NCI-H82 (cell line): ENCODE measurements at regions not wholly inside any gene's neighbourhood (a gene's known extent, or its start where the extent isn't known, plus 50 kb on each side); places are given as distances from the start of the nearest gene placed in this dataset.
"Not testable (repeated sequence)": the region's sequence is repeated elsewhere in the genome, so short reads cannot be mapped to it uniquely, and the experiment has no call there.

Source experiments
- DNase-seq: peaks from one replicate; lab custom pipeline; 2025; lab: John Stamatoyannopoulos, UW

DNA sequence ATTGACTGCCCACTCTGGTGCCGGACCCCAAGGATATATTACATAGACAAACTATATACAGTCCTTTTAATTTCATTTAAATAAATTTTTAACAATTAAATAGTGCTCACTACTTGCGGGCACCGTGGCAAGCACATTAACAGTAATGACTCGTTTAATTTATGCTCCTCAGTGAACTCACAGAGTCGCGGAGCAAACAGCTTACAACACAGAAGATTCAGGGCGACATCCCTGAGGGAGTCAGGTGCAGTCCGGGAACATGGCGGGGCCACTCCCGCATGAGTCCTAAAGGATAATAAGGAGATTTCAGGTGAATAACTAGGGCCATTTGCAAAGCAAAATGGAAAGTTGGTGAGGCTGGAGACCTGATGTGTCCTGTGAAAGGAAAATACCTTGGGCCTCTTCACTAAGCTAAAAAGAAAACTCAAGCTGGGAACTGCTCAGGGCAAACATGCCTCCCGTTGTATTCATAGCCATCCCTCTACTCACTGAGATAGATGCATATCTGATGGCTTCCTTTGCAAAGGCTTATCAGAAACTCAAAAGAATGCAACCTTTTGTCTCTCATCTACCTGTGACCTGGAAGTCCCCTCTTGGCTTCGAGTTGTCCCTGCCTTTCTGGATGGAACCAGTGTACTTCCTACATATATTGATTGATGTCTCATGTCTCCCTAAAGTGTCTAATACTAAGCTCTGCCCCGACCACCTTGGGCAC lies 125.6 kb downstream of the KLF6 start:
- no peak for DNase-seq

GRCh38 chr10:3658766-3659165 lies 126.2 kb downstream of the KLF6 start:
- no peak for DNase-seq

- no peak for DNase-seq
Measured at GRCh38 chr10:3656214-3656613, 128.8 kb downstream of the KLF6 start.

GRCh38 chr10:3655528-3655927 lies 129.5 kb downstream of the KLF6 start:
- no peak for DNase-seq

DNA sequence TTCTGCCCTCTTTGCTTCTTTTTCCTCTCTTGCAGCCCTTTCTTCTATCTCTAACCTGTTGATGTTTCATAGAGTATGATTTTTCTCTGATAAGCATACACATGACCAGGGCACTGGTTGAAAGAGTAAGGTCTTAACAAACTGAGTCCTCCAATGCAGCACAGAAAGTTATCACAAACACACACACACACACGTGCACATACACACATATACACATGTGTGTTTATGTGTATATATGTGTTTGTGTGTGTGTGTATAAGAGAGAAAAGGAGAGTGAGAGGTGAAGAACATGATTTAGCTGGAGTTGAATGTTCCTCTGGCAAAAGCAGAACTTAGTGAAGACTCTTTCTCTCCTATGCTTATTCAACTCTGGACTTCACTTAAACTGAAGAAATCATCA lies 130.0 kb downstream of the KLF6 start:
- DNase-seq = no peak

DNA sequence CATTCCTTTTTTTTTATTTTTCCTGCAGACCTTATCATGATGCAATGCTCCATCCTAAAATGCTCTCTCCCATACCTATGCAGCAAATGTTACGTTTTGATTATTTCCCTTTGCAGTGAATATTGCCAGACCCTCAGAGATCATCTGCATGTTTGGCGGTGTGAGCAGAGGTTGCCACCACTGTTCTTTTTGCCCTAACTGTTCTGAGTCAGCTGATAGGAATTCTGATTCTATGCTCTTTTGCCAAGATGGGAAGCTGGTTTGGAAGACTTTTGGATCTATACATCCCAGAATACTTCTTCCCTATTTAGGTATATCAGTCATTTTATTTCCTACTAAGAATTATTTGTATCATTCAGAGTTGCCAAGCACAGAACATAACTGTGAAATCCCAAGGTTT lies 130.5 kb downstream of the KLF6 start:
- DNase-seq = no peak

DNA sequence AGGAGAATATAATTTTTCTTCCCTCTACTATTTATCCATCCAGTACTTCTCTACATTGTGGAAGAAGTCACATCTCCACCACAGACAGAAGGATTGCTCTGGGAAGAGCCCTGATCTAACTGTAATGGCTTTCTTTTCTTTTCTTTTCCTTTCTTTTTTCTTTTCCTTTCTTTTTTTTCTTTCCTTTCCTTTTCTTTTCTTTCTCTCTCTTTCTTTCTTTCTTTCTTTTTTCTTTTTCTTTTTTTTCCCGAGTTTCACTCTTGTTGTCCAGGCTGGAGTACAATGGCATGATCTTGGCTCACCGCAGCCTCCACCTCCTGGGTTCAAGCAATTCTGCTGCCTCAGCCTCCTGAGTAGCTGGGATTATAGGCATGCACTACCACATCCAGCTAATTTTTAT lies 131.7 kb downstream of the KLF6 start:
- not testable (repeated sequence) for DNase-seq

DNA sequence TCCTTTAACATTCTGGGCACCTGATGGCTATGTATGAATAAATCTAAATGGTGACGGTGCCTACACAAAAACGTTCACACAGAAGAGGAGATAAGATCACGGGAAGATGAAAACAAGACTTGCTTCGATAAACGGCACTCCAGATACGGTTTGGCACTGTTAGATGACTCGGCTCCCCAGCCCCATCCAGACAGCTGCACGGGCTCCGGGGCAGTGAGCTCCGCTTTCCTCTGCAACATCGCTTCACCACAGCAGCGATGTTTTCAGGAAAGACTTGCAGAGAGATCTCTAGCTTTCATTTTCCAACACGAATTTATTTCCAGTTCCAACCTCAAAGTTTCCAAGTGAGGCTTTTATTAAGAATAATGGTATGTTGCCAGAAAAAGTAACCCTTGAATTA lies 132.1 kb downstream of the KLF6 start:
- DNase-seq = no peak

DNA sequence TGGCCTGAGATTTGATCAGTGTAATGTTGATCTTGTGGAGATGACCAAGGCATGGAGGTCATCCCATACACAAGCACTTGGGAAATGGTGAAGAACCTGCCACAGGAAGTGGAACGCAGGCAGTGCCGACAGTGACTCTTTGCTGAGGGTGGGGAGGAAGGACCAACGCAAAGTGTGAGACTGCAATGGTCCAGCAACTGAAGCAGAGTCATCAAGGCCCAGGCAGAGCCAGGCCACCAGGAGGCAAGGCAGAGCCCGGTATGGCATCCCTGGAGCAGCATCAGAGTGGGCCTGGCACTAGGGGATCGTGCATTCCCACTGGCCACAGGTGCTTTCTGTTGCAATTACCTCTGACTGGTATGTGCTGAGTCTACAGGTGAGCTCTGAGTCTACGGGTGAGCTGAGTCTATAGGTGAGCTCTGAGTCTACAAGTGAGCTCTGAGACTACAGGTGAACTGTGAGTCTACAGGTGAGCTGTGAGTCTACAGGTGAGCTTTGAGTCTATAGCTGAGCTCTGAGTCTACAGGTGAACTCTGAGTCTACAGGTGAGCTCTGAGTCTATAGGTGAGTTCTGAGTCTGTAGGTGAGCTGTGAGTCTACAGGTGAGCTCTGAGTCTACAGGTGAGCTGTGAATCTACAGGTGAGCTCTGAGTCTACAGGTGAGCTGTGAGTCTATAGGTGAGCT lies 132.9 kb downstream of the KLF6 start:
- DNase-seq = no peak

DNA sequence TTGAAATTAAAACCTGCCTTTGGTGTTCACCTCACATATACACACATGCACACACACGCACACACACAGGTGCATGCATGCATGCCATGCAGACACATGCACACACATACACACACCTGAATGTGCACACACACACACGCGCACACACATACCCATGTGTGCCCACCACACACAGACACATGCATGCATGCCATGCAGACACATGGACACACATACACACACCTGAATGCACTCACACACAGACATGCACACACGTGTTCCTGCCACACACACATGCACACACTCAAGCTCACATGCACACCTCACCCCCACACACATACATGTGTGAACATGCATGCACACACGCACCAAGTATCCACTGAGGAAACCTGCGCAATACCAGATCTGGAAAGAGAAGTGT lies 136.4 kb downstream of the KLF6 start:
- no peak for DNase-seq

DNA sequence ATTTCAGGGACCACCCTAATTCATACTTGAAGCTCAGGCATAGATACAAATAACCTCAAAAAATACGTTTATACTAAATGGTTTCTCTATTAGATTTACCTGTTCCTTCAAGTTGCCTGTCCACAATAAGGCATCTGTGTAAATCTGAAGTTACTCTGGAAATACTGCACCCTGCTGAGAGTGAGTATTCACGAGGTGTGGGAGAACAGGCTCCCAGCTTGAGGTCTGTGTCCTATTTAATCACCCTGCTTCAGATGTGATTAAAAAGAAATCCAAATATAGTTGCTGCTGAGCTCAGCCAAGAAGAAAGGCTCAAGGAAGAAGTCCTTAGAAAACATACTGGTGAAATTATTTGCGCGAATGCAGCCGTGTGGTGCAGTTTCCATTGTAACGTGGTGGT lies 136.8 kb downstream of the KLF6 start:
- DNase-seq = no peak

GRCh38 chr10:3647074-3647473 lies 137.9 kb downstream of the KLF6 start:
- DNase-seq = no peak

DNA sequence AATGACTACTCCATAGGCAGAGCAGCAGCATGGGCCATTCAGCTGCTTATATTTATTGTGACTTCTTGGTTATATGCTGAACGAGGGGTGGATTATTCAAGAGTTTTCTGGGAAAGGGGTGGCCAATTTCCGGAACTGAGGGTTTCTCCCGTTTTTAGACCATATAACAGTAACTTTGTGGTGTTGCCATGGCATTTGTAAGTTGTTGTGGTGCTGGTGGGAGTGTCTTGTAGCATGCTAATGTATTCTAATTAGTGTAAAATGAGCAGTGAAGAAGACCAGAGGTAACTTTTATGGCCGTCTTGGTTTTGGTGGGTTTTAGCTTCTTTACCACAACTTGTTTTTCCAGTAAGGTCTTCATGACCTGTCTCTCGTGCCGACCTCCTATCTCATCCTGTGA lies 139.6 kb downstream of the KLF6 start:
- no peak for DNase-seq

DNA sequence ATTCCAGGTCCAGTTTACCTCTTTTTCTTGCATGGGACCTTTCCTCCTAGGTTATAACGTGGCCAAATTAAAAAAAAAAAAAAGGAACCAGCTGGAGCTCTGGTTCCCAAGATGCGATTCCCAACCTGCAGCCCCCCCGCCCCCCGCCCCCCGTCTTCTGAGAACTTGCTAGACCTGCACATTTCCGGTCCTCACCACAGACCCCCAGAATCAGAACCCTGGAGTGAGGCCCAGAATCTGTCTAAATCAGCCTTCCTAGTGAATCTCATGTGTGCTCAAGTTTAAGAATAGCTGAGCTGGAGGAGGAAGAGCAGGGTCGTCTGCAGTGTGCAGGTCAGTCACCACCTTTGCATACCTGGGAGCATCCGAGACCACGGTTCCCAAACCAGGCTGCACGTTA lies 144.2 kb downstream of the KLF6 start:
- DNase-seq = no peak

- DNase-seq = no peak
Measured at GRCh38 chr10:3639546-3639945, 145.5 kb downstream of the KLF6 start.

DNA sequence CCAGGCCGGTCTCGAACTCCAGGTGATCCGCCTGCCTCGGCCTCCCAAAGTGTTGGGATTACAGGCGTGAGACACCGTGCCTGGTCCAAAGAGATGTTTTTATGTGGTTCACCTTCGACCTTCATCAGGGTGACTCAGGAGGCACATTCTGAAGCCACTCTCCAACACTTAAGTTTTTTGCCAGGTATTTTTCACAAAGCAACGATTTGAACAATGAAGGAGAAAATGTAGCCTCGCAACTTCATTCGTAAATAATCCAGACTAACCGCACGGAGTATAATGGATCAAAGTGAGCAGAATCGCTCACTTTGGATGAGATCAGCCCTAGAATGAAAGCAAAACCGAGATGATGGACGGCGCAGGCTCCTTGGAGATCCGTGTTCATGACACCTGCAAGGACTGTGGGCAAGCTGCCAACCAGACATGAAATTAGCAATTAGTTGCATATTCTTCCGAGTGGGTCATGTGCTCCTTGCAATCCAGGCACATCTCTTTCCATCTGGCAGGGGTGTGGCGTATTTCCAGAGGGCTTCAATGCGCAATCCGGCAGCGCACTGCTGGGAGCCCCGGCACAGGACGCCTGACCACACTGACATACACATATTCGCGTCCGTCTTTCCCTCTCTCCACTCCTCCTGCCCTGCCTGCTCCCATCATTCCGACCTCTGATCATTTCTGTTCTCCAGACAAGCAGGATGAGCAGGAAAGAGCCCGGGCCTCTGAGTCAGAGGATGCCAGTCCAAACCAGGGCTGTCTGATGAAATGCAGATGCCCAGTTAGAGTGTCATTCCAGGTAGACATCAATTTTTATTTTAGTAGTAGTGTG lies 148.4 kb downstream of the KLF6 start:
- no peak for DNase-seq

GRCh38 chr10:3635697-3636096 lies 149.3 kb downstream of the KLF6 start:
- no peak for DNase-seq

DNA sequence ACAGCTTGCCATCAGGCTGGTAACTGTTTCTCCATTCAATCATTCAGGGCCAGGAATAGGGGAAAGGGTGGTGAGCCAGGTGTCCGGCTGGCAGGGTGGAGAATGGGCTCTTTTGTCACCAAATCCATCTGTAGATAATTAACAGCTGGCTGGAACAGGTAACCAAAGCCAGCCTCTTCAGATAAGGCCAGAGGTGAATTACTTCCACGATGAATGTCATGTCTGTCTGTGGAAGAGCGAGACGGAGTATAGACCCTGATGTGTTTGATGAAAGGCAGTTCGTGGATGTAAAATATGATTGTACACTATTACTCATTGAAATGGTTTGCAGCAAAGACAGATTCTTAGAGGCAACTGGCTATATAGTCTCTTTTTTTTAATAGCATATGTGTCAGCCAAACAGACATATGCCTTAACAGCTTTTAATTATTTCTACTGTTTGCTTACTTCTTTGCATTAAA lies 149.8 kb downstream of the KLF6 start:
- DNase-seq = no peak

DNA sequence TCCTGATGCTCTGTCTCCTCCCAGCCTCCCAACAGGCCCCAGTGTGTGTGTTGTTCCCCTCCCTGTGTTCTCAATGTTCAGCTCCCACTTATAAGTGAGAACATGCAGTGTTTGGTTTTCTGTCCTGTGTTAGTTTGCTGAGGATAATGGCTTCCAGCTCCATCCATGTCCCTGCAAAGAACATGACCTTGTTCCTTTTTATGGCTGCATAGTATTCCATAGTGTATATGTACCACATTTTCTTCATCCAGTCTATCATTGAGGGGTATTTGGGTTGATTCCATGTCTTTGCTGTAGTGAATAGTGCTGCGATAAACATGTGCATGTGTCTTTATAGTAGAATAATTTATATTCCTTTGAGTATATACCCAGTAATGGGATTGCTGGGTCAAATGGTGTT lies 150.4 kb downstream of the KLF6 start:
- DNase-seq = not testable (repeated sequence)

DNA sequence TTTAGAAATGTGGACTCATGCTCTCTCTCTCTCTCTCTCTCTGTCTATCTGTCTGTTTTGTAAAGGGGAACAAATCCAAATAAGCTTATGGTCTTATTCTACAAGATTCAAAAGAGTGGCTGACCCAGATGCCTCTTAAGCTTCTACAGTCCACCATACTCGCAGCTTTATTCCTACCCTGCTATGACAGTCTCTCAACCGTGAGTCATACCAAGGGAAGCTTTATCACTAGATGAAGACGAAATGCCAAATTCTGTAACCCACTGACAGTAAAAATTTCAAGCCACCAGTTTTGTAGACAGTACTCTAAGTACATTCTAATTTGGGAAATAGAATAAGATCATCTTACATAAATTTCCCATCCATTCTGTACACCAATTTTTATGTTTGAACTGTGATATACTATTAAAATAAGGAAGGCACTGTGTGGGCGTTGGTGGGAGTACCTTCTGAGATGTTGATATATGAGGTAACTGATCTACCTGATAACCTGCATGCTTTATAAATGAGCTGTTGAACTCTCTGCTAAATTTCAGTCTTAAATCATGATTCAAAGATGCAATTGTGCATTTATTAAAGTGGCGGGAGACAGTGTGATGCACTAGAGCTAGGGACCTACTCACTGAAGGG lies 153.2 kb downstream of the KLF6 start:
- DNase-seq = peak; percentile 26

GRCh38 chr10:3631291-3631690 lies 153.7 kb downstream of the KLF6 start:
- DNase-seq = peak; percentile 22

DNA sequence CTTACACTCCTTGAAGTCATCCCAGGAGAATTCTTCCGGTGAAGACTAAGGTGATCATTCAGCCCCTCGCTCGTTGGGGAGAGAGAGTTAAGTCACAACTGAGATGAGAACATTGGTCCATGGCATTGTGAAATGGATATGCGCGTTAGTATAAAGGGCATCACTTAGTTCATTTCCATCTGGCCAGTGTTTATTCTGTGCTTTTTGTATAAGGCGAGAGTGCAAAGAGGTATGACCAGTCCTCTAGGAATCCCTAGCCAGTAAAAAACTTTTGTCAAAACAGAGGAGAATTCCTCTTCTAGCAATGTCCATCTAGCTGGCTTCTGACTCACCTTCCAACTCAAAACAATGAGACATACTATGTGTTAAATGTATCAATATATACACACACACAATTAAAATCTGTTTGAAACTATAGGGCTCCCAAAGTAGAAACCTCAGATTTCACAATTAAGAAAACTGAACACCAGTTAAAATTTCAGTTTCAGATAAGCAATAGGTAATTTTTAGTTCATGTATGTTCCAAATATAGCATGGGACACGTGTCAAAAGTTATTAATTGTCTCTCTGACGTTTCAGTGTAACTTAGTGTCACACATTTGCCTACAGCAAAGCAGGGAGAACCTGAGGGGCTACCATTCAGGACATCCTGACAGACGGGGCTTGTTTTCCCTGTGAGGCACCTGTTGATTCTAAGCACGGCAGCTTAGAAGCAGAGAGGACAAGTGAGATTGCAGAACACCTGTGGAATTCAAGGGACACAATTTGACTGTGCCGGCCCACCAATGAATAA lies 158.9 kb downstream of the KLF6 start:
- DNase-seq = no peak
